Amniotic stem cell (primary cell): ENCODE measurements at regions not wholly inside any gene's neighbourhood (a gene's known extent, or its start where the extent isn't known, plus 50 kb on each side); places are given as distances from the start of the nearest gene placed in this dataset.
"Not testable (repeated sequence)": the region's sequence is repeated elsewhere in the genome, so short reads cannot be mapped to it uniquely, and the experiment has no call there.

Experiments
- DNase-seq: peaks from one replicate; lab custom pipeline; 2025; lab: John Stamatoyannopoulos, UW

DNA sequence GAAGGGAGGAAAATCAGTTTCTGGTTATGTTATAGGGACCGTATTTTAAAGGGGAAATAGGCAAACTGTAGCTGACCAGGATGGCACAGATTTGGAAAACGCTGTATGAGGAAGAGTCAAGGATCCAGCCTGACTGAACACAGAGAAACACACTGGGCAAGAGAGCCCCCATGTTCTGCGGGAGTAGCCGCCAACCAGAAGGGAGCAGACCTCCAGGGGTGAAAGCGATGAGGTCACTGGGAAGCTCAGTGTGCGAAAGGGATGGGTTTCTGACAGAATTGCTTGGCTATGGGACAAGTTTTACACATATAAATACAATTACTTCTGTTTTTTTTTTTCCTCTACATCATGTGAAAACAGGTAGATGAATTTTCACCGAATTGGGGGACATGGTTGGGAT lies 291.6 kb upstream of the PODXL start:
- DNase-seq: no peak

DNA sequence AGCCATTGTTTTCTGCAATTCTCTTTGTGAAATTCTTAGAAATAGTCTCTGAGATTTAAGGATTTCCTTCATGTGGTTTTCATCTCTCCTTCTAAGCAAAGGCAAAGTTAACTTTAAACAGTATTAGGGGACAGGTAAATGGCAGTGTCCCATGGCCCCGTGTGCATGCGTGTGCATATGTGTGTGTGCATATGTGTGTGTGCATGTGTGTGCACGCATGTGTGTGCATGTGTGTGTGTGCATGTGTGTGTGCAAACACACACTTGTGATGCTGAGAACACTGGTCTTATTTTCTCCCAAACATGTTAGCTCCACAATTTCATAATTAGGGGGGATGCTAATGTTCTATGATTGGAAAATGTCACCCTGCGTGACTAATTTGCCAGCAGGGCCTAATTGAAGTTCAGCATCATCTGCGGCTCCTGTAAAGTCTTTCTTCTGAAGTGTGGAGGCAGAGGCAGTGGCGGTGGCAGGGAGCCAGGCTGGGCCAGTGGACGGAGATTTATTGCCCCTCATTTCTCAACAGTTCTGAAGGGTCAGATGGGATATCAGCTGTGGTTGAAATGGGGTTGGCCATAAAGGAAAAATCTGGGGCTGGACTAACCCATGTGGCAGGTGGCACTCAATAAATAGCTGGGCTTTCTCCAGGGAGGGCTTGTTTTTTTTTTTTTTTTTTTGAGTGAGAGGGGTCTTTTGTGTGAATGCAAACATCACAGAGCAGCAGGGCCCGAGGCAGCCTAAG lies 289.3 kb upstream of the PODXL start:
- no peak for DNase-seq

- DNase-seq: no peak
These were observed 287.9 kb upstream of the PODXL start for GRCh38 chr7:131844369-131844768.

DNA sequence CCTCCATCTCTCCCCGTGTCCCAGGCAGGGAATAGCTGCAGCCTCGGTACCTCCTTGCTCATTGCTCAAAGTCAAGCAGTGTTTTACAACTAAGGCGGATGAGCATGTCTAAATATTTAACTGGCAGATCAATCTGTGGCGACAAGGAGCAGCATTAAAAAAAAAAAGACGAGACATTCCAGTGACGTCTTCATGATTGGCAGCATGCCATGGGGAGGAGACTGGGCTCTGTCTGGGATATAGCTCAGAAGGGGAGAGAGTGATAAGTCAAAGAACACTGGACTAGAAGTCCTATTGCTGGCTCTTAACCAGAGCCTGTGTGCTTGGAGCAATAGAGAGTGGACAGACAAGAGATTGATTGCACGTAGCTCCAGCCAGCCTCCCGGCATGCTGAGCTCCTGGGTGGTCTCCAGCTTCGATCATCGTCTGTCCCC lies 287.5 kb upstream of the PODXL start:
- no peak for DNase-seq

DNA sequence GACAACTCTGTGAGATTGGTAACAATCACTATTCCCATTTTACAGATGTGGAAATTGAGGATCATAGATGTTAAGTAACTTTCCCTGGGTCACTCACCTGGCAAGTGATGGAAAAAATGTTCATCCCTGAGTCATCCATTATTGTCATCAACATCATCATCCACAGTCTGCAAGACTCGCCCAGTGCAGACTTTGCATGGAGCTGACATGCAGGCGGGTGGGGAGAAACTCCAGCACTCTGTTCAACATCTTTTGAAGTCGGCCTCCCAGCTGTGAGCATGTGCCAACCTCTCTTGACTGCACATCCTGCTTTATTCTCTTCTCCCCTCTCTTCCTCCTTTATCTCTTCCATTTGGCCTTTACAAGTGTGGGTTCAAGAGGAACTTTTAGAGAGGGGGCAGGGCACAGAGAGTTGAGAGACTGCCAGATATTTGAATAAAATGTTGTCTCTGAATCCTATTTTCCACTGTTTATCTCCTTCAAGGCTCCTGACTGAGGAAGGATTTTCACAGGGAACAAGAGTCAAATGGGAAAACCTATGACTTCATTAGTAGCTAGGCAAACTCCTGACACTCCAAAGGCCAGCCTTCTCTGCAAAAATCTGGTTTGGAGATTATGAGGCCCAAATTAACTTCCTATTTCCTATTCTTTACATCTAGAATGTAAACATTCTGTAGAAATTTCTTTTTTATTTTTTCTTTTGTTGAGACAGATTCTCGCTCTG lies 283.7 kb upstream of the PODXL start:
- no peak for DNase-seq

GRCh38 chr7:131836733-131837132 lies 280.3 kb upstream of the PODXL start:
- DNase-seq: no peak

- DNase-seq: no peak
These were observed 278.7 kb upstream of the PODXL start for GRCh38 chr7:131835141-131835540.

- DNase-seq: no peak
These were observed 274.3 kb upstream of the PODXL start for GRCh38 chr7:131830681-131831080.

DNA sequence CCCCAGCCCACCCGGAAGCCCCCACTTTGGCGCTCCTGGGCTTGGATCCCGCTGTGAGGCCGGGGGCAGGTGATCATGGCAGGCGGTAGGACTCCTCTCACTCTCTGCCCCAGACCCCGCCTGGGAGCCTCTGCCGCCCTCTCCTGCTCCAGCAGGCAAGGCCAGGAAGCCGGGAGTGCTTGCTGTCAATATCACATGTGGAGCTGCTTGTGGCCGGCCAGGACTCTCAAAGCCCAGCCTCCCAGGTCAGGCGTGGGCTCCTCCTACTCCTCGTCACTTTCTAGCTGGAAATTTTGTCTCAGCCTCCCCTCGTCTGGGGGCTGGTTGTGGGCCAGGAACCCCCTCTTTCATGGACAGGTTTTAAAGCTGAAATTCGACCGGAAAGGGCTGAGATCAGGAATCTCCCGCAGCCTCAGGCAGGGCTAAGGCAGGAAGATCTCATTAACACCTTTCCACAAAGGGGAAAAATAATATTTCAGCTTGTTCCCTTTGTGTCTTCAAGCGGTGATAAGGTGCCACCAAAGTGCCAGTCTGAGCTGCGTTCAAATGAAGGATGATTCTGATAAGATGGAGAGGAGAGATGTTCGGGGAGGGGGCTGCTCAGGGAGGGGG lies 273.6 kb upstream of the PODXL start:
- DNase-seq: no peak

DNA sequence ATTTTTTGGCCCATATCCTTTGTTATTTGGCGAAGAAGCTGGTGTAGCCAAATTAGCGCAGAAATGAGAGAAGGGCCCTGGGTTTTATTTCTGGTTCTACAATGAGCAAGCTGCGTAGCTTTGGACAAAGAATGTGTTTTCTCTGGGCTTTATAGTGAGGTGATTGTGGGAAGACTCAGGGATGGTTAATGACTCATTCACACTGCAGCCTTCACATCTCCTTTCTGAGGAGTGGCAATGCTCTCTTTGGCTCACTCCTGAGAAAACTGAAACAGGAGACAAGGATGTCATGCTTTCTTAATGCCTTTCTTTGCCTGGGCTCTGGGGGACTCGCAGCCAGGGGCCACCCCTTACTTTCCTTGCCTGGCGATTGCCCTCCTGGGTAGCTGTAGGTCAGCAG lies 271.0 kb upstream of the PODXL start:
- no peak for DNase-seq

DNA sequence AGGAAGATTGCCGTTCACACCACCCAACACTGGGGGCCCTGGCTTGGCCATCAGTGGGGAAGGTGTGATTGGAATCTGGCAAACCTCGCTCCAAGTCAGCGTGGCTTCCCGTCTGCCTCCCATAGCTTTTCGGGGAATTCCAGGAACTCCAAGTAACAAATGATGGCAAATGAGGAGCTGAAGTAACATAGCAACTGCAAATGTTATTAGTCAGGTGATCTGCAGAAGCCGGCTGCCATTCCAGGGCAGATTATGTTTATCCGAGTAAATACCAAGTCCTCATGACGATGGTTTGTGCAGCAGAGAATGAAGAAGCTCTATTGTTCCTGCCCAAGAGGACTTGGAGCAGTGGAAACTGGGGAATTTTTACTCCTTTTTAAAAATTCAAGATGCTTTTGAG lies 270.5 kb upstream of the PODXL start:
- no peak for DNase-seq

DNA sequence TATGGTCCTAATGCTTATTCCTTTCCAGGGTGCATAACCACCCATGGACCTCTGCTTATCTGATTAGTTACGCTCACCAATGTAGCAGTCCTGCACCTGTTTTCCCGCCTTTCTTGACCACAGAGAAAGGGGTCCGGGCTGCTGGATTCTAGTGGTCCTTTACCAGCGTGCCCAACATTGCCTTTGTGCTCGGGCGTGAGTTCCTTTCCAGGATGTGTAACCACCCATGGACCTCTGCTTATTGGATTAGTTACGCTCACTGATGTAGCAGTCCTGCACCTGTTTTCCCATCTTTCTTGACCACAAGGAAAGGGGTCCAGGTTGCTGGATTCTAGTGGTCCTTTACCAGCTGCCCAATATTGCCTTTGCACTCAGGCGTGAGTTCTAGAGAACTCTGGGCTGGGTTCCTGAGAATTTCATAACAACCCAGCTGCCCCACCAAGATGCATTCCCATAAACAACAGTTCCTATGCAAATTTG lies 267.6 kb upstream of the PODXL start:
- DNase-seq: not testable (repeated sequence)

GRCh38 chr7:131819891-131820290 lies 263.5 kb upstream of the PODXL start:
- DNase-seq: no peak

GRCh38 chr7:131816391-131817007 lies 260.1 kb upstream of the PODXL start:
- DNase-seq: no peak

DNA sequence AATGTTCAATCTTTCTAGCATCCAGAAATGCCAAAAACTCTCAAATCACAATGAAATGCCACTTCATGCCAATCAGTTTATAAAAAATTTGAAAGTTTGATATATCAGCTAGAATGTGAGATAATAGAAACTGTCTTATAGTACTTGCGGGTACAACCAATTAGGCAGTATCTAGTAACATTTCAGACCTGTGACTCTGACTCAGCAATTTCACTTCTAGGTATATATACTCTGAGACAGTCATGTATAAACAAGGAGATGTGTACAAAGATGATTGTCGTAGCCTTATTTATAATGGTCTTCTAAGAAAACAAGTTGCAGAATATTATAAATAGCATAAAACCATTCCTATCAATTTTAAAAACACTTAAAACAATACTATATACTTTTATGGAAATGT lies 252.3 kb upstream of the PODXL start:
- DNase-seq: no peak

DNA sequence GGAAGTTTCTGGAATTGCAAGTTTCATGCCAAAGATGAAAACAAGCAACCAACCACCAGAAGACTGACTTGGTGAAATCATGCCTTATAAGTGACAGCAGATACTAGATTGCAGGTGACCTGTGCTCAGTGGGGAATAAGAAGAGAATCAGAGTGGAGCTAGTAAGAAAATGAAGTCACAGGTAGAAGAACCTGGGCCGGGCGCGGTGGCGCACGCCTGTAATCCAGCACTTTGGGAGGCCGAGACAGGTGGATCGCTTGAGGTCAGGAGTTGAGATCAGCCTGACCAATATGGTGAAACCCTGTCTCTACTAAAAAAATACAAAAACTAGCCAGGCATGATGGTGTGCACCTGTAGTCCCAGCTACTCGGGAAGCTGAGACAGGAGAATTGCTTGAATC lies 251.7 kb upstream of the PODXL start:
- DNase-seq: not testable (repeated sequence)

DNA sequence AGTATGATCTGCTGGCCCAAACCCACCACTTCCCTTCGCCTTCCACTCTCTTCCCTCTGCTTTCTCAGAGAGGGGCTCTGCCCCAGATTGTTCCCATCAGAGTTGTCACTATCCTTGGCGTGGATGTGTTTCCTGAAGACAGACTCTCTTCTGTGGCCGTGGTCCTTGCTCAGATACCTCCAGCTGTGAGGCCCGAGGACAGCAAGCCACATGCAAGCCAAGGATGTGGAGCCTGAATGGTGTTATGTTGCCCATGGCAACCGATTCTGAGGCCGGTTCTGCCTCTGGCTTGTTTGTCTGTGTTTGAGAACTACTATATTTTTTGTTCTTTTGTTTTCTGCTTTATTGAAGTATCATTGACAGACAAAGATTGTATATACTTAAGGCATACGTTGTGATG lies 247.4 kb upstream of the PODXL start:
- DNase-seq: no peak

GRCh38 chr7:131802195-131802864 lies 245.9 kb upstream of the PODXL start:
- no peak for DNase-seq

DNA sequence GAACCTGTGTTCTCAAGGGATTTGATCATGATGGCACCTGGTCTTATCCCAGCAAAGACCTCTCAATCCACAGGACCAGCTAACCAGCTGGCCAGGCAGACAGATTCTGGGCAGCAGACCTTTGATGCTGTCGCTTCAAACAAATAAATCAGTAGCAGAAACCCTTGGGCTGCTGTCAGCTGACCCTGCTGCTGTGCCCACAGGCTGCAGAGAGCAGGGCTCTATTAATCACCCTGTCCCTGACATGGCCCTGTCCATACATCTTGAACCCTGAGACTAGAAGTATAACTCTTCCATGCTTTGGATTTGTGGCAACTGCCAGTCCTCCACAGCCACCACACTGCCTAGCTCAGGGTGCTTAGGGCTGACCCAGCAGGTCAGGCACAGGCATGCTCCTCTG lies 244.1 kb upstream of the PODXL start:
- DNase-seq: no peak

GRCh38 chr7:131800008-131800407 lies 243.6 kb upstream of the PODXL start:
- DNase-seq: no peak

- no peak for DNase-seq
These were observed 241.4 kb upstream of the PODXL start for GRCh38 chr7:131797841-131798240.

DNA sequence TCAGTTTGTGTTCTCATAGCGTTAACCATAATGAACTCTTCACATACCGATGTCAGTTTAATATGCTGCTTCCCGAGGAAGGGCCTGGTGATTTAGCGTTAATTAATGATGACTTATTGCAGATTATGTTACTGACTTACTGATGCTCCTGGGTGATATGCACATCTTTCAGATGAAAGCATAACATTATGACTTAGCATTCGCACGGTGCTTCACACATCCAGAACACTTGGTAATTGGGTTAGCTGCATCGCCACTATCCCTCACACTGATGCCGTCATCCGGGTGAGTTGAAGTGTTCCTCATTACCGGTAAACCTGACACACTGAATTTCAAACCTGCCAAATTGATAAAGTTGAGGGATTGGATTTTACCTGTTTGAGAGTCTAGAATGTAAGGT lies 239.0 kb upstream of the PODXL start:
- no peak for DNase-seq
